ENCODE measurements at regions not wholly inside any gene's neighbourhood (a gene's known extent, or its start where the extent isn't known, plus 50 kb on each side); places are given as distances from the start of the nearest gene placed in this dataset.

- TF ChIP-seq DNMT1 (IDR thresholded peaks at IDR 0.05) = no peak
- TF ChIP-seq MYBL2 (IDR thresholded peaks at IDR 0.05; ENCODE audit: low read depth) = no peak
- TF ChIP-seq MYBL2 (CRISPR knock-in tag; IDR thresholded peaks at IDR 0.05; ENCODE audit: borderline replicate concordance) = no peak
- no peak for TF ChIP-seq CHD2 (IDR thresholded peaks at IDR 0.05; ENCODE audit: low read depth, low read length)
- TF ChIP-seq, protein P1, sequence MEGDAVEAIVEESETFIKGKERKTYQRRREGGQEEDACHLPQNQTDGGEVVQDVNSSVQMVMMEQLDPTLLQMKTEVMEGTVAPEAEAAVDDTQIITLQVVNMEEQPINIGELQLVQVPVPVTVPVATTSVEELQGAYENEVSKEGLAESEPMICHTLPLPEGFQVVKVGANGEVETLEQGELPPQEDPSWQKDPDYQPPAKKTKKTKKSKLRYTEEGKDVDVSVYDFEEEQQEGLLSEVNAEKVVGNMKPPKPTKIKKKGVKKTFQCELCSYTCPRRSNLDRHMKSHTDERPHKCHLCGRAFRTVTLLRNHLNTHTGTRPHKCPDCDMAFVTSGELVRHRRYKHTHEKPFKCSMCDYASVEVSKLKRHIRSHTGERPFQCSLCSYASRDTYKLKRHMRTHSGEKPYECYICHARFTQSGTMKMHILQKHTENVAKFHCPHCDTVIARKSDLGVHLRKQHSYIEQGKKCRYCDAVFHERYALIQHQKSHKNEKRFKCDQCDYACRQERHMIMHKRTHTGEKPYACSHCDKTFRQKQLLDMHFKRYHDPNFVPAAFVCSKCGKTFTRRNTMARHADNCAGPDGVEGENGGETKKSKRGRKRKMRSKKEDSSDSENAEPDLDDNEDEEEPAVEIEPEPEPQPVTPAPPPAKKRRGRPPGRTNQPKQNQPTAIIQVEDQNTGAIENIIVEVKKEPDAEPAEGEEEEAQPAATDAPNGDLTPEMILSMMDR (IDR thresholded peaks at IDR 0.05 in 2 of 3, conservative IDR thresholded peaks at IDR 0.05 in 1 of 3; ENCODE audit: insufficient read depth in 2 of 3, low read depth in 1 of 3, low read length in 3 of 3) = no peak
- TF ChIP-seq ZNF76 (CRISPR knock-in tag; IDR thresholded peaks at IDR 0.05; ENCODE audit: borderline replicate concordance) = no peak
- TF ChIP-seq POU5F1 (IDR thresholded peaks at IDR 0.05; ENCODE audit: borderline replicate concordance, low read depth, low read length, partially characterized antibody) = no peak
- TF ChIP-seq LEF1 (IDR thresholded peaks at IDR 0.05) = no peak
- no peak for TF ChIP-seq HNRNPLL (IDR thresholded peaks at IDR 0.05; ENCODE audit: low read depth, low read length, poor library complexity, severe bottlenecking)
- no peak for TF ChIP-seq PHF21A (IDR thresholded peaks at IDR 0.05; ENCODE audit: borderline replicate concordance, low read depth)
- TF ChIP-seq ZNF253 (CRISPR knock-in tag; conservative IDR thresholded peaks at IDR 0.05) = no peak
- TF ChIP-seq LARP7 (IDR thresholded peaks at IDR 0.05) = no peak
Measured at GRCh38 chr10:84581976-84582375, 253.6 kb downstream of the CCSER2 start.

All from K562 (cell line).